ENCODE measurements at regions not wholly inside any gene's neighbourhood (a gene's known extent, or its start where the extent isn't known, plus 50 kb on each side); places are given as distances from the start of the nearest gene placed in this dataset.

GRCh38 chr11:56905442-56905841, 83.3 kb upstream of the OR5AK2 start:
- TF ChIP-seq MAX (IDR thresholded peaks at IDR 0.05), result no peak
- TF ChIP-seq REST (IDR thresholded peaks at IDR 0.05; ENCODE audit: low read depth), result no peak
- no peak for TF ChIP-seq YY1 (IDR thresholded peaks at IDR 0.05; ENCODE audit: extremely low read depth, insufficient replicate concordance, low read depth, low read length)
- TF ChIP-seq CBX3 (IDR thresholded peaks at IDR 0.05; ENCODE audit: low read depth), result no peak
- TF ChIP-seq EZH2 (IDR thresholded peaks at IDR 0.05), result no peak
- no peak for TF ChIP-seq SIN3A (IDR thresholded peaks at IDR 0.05; ENCODE audit: low read depth)
- no peak for TF ChIP-seq CEBPB (IDR thresholded peaks at IDR 0.05; ENCODE audit: low read depth)
- no peak for TF ChIP-seq ZFX (IDR thresholded peaks at IDR 0.05)
- TF ChIP-seq RAD21 (IDR thresholded peaks at IDR 0.05; ENCODE audit: low read depth), result no peak
- no peak for TF ChIP-seq EZH2phosphoT487 (IDR thresholded peaks at IDR 0.05; ENCODE audit: borderline replicate concordance)
- no peak for TF ChIP-seq ELF1 (IDR thresholded peaks at IDR 0.05; ENCODE audit: borderline replicate concordance, low read depth)
- TF ChIP-seq JUND (IDR thresholded peaks at IDR 0.05), result no peak
- TF ChIP-seq ATF3 (IDR thresholded peaks at IDR 0.05), result no peak
- TF ChIP-seq EGR1 (IDR thresholded peaks at IDR 0.05; ENCODE audit: low read depth), result no peak
- TF ChIP-seq POLR2A (IDR thresholded peaks at IDR 0.05; ENCODE audit: borderline replicate concordance, extremely low read depth, insufficient read depth, insufficient read length), result no peak
- TF ChIP-seq SP1 (IDR thresholded peaks at IDR 0.05; ENCODE audit: low read depth), result no peak
- Histone ChIP-seq H3K9me2 (ENCODE audit: insufficient read depth) (no peaks in the 10 kb centered on the region), H3K27ac (ENCODE audit: low read depth, low read length) (no peak overlapping the region), H4K20me1 (ENCODE audit: insufficient read depth) (no peaks in the 10 kb centered on the region), H3K4me2 (ENCODE audit: low read length) (no peak overlapping the region), H3K36me3 (ENCODE audit: control insufficient read depth in 1 of 2, insufficient read depth in 2 of 2, low read length in 2 of 2) (no peaks in the 10 kb centered on the region), H3K79me2 (ENCODE audit: insufficient read depth, low read length) (no peaks in the 10 kb centered on the region), H3K9ac (ENCODE audit: low read length) (no peak overlapping the region), H3K9me3 (ENCODE audit: control insufficient read depth in 1 of 2, insufficient read depth in 1 of 2, low read depth in 1 of 2, low read length in 2 of 2) (no peaks in the 10 kb centered on the region), H3K4me3 (replicated peaks in 1 of 2; ENCODE audit: low read depth in 1 of 2, low read length in 2 of 2) (no peak overlapping the region), H2AFZ (ENCODE audit: low read depth, low read length, poor library complexity, severe bottlenecking) (no peak overlapping the region), H3K27me3 (ENCODE audit: insufficient read depth, low read length) (0 out of 2 replicates have a peak, but pooled peaks cover 9% of the 10 kb centered on the region), H3K4me1 (ENCODE audit: control insufficient read depth in 1 of 2, insufficient read depth in 2 of 2, low read length in 2 of 2) (no peaks in the 10 kb centered on the region)
- intact Hi-C loops (cut with micrococcal nuclease), result no loop called here
- ATAC-seq (no peak), DNase-seq (ENCODE audit: low read depth, low spot score) (no peak)
- no TSS peak for BruUV-seq (replicated peaks)
- ChIA-PET RAD21 (ENCODE audit: low non-redundant PET in 1 of 2, low total read pairs in 2 of 2, uncharacterized antibody in 2 of 2, unreplicated experiment in 2 of 2) (no interaction called here), POLR2A (no interaction called here), CTCF (no interaction called here)

All from HCT116 (cell line).